Ovary (tissue), 3 donors: ENCODE measurements at regions not wholly inside any gene's neighbourhood (a gene's known extent, or its start where the extent isn't known, plus 50 kb on each side); places are given as distances from the start of the nearest gene placed in this dataset.

Source experiments
- POLR2A ChIP-seq: fragments of 450-650 bp; IDR thresholded peaks from one replicate; pipeline ENCODE4 v1.6.1; 2017; ENCODE audit warnings: antibody characterized with exemption, mild to moderate bottlenecking, moderate library complexity
- TF ChIP-seq, protein P1 (sequence below), 3 donors: fragments of 450-650 bp in 2 of 3; fragments of 200-600 bp in 1 of 3; IDR thresholded peaks; one replicate each; pipeline versions ENCODE4 v1.5.1 to v1.8.0; 2016 to 2022; ENCODE audit warnings: antibody characterized with exemption in 3 of 3, mild to moderate bottlenecking in 1 of 3
- donor health status: DM: no; HTN: no; CAD: no.

DNA sequence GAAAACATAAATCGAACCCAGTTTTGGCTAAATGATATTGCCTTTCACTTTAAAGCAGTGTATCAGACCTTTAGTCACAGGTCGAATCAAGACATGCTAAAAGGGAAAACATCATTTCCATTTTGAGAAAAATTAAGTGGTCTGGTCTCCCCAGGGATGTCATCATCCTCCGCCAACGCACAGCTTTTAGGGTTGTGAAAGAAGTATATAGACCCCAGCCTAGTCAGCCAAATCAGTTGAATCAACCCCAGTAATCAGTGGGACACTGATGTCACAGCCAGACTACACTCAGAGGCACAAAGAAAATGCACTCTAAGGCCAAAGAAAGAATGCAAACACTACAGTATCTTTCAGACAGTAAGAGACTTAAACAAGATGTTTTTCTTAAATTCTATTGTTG lies 187.4 kb downstream of the ZIC4 start:
- TF ChIP-seq, protein P1, sequence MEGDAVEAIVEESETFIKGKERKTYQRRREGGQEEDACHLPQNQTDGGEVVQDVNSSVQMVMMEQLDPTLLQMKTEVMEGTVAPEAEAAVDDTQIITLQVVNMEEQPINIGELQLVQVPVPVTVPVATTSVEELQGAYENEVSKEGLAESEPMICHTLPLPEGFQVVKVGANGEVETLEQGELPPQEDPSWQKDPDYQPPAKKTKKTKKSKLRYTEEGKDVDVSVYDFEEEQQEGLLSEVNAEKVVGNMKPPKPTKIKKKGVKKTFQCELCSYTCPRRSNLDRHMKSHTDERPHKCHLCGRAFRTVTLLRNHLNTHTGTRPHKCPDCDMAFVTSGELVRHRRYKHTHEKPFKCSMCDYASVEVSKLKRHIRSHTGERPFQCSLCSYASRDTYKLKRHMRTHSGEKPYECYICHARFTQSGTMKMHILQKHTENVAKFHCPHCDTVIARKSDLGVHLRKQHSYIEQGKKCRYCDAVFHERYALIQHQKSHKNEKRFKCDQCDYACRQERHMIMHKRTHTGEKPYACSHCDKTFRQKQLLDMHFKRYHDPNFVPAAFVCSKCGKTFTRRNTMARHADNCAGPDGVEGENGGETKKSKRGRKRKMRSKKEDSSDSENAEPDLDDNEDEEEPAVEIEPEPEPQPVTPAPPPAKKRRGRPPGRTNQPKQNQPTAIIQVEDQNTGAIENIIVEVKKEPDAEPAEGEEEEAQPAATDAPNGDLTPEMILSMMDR (IDR thresholded peaks at IDR 0.05) = no peak
- TF ChIP-seq POLR2A = no peak
